ENCODE measurements at regions not wholly inside any gene's neighbourhood (a gene's known extent, or its start where the extent isn't known, plus 50 kb on each side); places are given as distances from the start of the nearest gene placed in this dataset.
A peak's percentile ranks its signal among the peaks of the same experiment; 100 is the strongest.

- Histone ChIP-seq H3K9me3 (ENCODE audit: control insufficient read depth, insufficient read depth, low read depth, low read length) (no peaks in the 10 kb centered on the region), H3K27me3 (ENCODE audit: control insufficient read depth, insufficient read depth, low read length) (peaks cover 4% of the 10 kb centered on the region; the same call in 1 of the 2 replicates), H3K4me1 (ENCODE audit: control insufficient read depth, insufficient read depth, low read length) (no peaks in the 10 kb centered on the region), H3K4me3 (ENCODE audit: low read depth in 2 of 2, low read length in 2 of 2) (no peak overlapping the region), H3K36me3 (ENCODE audit: control insufficient read depth, insufficient read depth, low read length) (no peaks in the 10 kb centered on the region), H3K27ac (ENCODE audit: low read length) (no peak overlapping the region)
- in situ Hi-C loops (cut with HindIII; ENCODE audit: low pct_unique_long_range_greater_than_20kb, low sequenced_read_pairs) (no loop called here), intact Hi-C loops (cut with micrococcal nuclease; ENCODE audit: unreplicated experiment) (no loop called here)
- POLR2A ChIA-PET: no interaction called here
- TF ChIP-seq TCF7L2 (IDR thresholded peaks at IDR 0.05; ENCODE audit: low read depth, low read length) (no peak), REST (IDR thresholded peaks at IDR 0.05; ENCODE audit: insufficient read depth in 1 of 2, low read depth in 2 of 2, low read length in 1 of 2) (no peak)
- DNase-seq (ENCODE audit: low read depth, low spot score) (no peak), ATAC-seq (no peak)
- no TSS peak for BruUV-seq (replicated peaks)
- CTCF ChIA-PET: no interaction called here
Observed at GRCh38 chr7:33712020-33712414, 193.3 kb upstream of the BMPER start.

- H3K4me3 ChIP-seq (ENCODE audit: low read depth in 2 of 2, low read length in 2 of 2): no peak overlapping the region
- no peaks in the 10 kb centered on the region for H3K36me3 ChIP-seq (ENCODE audit: control insufficient read depth, insufficient read depth, low read length)
- no peaks in the 10 kb centered on the region for H3K9me3 ChIP-seq (ENCODE audit: control insufficient read depth, insufficient read depth, low read depth, low read length)
- no peak for DNase-seq (ENCODE audit: low read depth, low spot score)
- TF ChIP-seq TCF7L2 (IDR thresholded peaks at IDR 0.05; ENCODE audit: low read depth, low read length) (no peak), POLR2AphosphoS5 (IDR thresholded peaks at IDR 0.05; ENCODE audit: low read depth, low read length) (no peak), CTCF (IDR thresholded peaks at IDR 0.05) (no peak), SIN3A (IDR thresholded peaks at IDR 0.05; ENCODE audit: borderline replicate concordance, insufficient read depth, low read depth, low read length) (no peak), REST (IDR thresholded peaks at IDR 0.05; ENCODE audit: insufficient read depth in 1 of 2, low read depth in 2 of 2, low read length in 1 of 2) (no peak)
- POLR2A ChIA-PET: no interaction called here
- intact Hi-C loops (cut with micrococcal nuclease; ENCODE audit: unreplicated experiment) (no loop called here), in situ Hi-C loops (cut with HindIII; ENCODE audit: low pct_unique_long_range_greater_than_20kb, low sequenced_read_pairs) (no loop called here)
- no peak overlapping the region for H3K27ac ChIP-seq (ENCODE audit: low read length)
- no peaks in the 10 kb centered on the region for H3K4me1 ChIP-seq (ENCODE audit: control insufficient read depth, insufficient read depth, low read length)
- CTCF ChIA-PET: interaction anchor here (0.7 kb wide), 1 partner anchor 68 kb away, joined by 4 read pairs; no protein-coding TSS in a partner anchor
- H3K27me3 ChIP-seq (ENCODE audit: control insufficient read depth, insufficient read depth, low read length): peaks cover 4% of the 10 kb centered on the region; the same call in 1 of the 2 replicates
- ATAC-seq: peak; percentile 66; the same call in 1 of the 2 replicates
- BruUV-seq (replicated peaks): no TSS peak
Observed at GRCh38 chr7:33714208-33714607, 191.1 kb upstream of the BMPER start.
